Suprapubic skin (tissue), 4 donors: ENCODE measurements at regions not wholly inside any gene's neighbourhood (a gene's known extent, or its start where the extent isn't known, plus 50 kb on each side); places are given as distances from the start of the nearest gene placed in this dataset.

Experiments used
- POLR2A ChIP-seq, 2 donors: fragments of 450-650 bp; IDR thresholded peaks; one replicate each; pipeline ENCODE4 v1.6.1; 2017; ENCODE audit warnings: antibody characterized with exemption in 2 of 2, mild to moderate bottlenecking in 2 of 2, moderate library complexity in 2 of 2
- POLR2AphosphoS5 ChIP-seq, 3 donors: sonication (generic); formaldehyde crosslinking; IDR thresholded peaks; one replicate each; pipeline ENCODE4 v1.6.1; 2017; ENCODE audit warnings: antibody characterized with exemption in 3 of 3
- TF ChIP-seq, protein P1 (sequence below), 2 donors: fragments of 200-600 bp in 1 of 2; fragments of 450-650 bp in 1 of 2; sonication (generic) in 1 of 2; IDR thresholded peaks; one replicate each; pipeline ENCODE4 v1.5.1; 2016 to 2019; ENCODE audit warnings: antibody characterized with exemption in 2 of 2, mild to moderate bottlenecking in 1 of 2, moderate library complexity in 1 of 2

DNA sequence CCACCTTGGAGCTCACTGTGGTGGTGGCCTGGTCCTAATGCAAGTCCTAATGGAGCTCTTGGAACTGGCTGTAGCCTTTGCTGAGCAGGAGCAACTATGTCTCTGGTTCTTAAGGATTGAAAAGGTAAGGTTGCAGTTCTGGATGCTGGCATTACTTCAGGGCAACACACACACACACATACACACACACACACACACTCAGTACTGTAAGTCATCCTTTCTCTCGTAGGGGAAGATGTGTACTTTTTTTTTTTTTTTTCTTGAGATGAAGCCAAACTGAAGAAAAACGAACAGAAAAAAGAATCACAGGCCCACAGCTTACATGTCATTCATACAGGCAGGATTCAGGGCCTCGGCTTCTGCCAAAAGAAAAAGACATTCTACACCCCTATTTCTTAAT is 81.1 kb upstream of the RPS23 start:
- TF ChIP-seq, protein P1, sequence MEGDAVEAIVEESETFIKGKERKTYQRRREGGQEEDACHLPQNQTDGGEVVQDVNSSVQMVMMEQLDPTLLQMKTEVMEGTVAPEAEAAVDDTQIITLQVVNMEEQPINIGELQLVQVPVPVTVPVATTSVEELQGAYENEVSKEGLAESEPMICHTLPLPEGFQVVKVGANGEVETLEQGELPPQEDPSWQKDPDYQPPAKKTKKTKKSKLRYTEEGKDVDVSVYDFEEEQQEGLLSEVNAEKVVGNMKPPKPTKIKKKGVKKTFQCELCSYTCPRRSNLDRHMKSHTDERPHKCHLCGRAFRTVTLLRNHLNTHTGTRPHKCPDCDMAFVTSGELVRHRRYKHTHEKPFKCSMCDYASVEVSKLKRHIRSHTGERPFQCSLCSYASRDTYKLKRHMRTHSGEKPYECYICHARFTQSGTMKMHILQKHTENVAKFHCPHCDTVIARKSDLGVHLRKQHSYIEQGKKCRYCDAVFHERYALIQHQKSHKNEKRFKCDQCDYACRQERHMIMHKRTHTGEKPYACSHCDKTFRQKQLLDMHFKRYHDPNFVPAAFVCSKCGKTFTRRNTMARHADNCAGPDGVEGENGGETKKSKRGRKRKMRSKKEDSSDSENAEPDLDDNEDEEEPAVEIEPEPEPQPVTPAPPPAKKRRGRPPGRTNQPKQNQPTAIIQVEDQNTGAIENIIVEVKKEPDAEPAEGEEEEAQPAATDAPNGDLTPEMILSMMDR (IDR thresholded peaks at IDR 0.05) = no peak
- TF ChIP-seq POLR2A (IDR thresholded peaks at IDR 0.05) = no peak
- TF ChIP-seq POLR2AphosphoS5 (IDR thresholded peaks at IDR 0.05) = no peak
